ENCODE measurements at regions not wholly inside any gene's neighbourhood (a gene's known extent, or its start where the extent isn't known, plus 50 kb on each side); places are given as distances from the start of the nearest gene placed in this dataset.

GRCh38 chr11:79678780-79679452 is 238.1 kb upstream of the TENM4 start:
- no peak overlapping the region for H3K4me3 ChIP-seq (ENCODE audit: low read depth, low read length)

GRCh38 chr11:79676396-79676795 is 235.6 kb upstream of the TENM4 start:
- H3K27me3 ChIP-seq (replicated peaks), result no peaks in the 10 kb centered on the region
- no peak for TF ChIP-seq CTCF (IDR thresholded peaks at IDR 0.05; ENCODE audit: low read depth, low read length, missing control alignments)
- no peak for DNase-seq
- no peak overlapping the region for H3K27ac ChIP-seq
- in situ Hi-C loops (cut with HindIII; ENCODE audit: low pct_ligation_motif_present, low sequenced_read_pairs), result no loop called here
- no peaks in the 10 kb centered on the region for H3K36me3 ChIP-seq (replicated peaks)
- H3K4me3 ChIP-seq (ENCODE audit: low read depth, low read length), result no peak overlapping the region

More at GRCh38 chr11:79678780-79679452, 238.1 kb upstream of the TENM4 start:
- in situ Hi-C loops (cut with HindIII; ENCODE audit: low pct_ligation_motif_present, low sequenced_read_pairs), result no loop called here
- H3K36me3 ChIP-seq (replicated peaks), result no peaks in the 10 kb centered on the region
- H3K27ac ChIP-seq, result no peak overlapping the region
- no peak for TF ChIP-seq CTCF (IDR thresholded peaks at IDR 0.05; ENCODE audit: low read depth, low read length, missing control alignments)
- no peak for DNase-seq
- no peaks in the 10 kb centered on the region for H3K27me3 ChIP-seq (replicated peaks)

- no peak for DNase-seq
- no peak for TF ChIP-seq CTCF (IDR thresholded peaks at IDR 0.05; ENCODE audit: low read depth, low read length, missing control alignments)
These were observed 234.3 kb upstream of the TENM4 start for GRCh38 chr11:79675081-79675480.

GRCh38 chr11:79672786-79673185 is 232.0 kb upstream of the TENM4 start:
- in situ Hi-C loops (cut with HindIII; ENCODE audit: low pct_ligation_motif_present, low sequenced_read_pairs), result no loop called here
- no peak overlapping the region for H3K4me3 ChIP-seq (ENCODE audit: low read depth, low read length)
- no peaks in the 10 kb centered on the region for H3K36me3 ChIP-seq (replicated peaks)
- no peak overlapping the region for H3K27ac ChIP-seq
- no peak for DNase-seq
- no peaks in the 10 kb centered on the region for H3K27me3 ChIP-seq (replicated peaks)
- no peak for TF ChIP-seq CTCF (IDR thresholded peaks at IDR 0.05; ENCODE audit: low read depth, low read length, missing control alignments)

More at GRCh38 chr11:79675081-79675480, 234.3 kb upstream of the TENM4 start:
- Histone ChIP-seq H3K36me3 (replicated peaks) (no peaks in the 10 kb centered on the region), H3K27ac (no peak overlapping the region), H3K27me3 (replicated peaks) (no peaks in the 10 kb centered on the region), H3K4me3 (ENCODE audit: low read depth, low read length) (no peak overlapping the region)
- in situ Hi-C loops (cut with HindIII; ENCODE audit: low pct_ligation_motif_present, low sequenced_read_pairs), result no loop called here

GRCh38 chr11:79671401-79671800 is 230.6 kb upstream of the TENM4 start:
- TF ChIP-seq CTCF (IDR thresholded peaks at IDR 0.05; ENCODE audit: low read depth, low read length, missing control alignments), result no peak
- H3K27me3 ChIP-seq (replicated peaks), result no peaks in the 10 kb centered on the region
- in situ Hi-C loops (cut with HindIII; ENCODE audit: low pct_ligation_motif_present, low sequenced_read_pairs), result no loop called here
- no peak overlapping the region for H3K27ac ChIP-seq
- no peaks in the 10 kb centered on the region for H3K36me3 ChIP-seq (replicated peaks)
- no peak overlapping the region for H3K4me3 ChIP-seq (ENCODE audit: low read depth, low read length)
- no peak for DNase-seq

- no peaks in the 10 kb centered on the region for H3K27me3 ChIP-seq (replicated peaks)
- DNase-seq, result no peak
- H3K27ac ChIP-seq, result no peak overlapping the region
- in situ Hi-C loops (cut with HindIII; ENCODE audit: low pct_ligation_motif_present, low sequenced_read_pairs), result no loop called here
- no peaks in the 10 kb centered on the region for H3K36me3 ChIP-seq (replicated peaks)
- no peak for TF ChIP-seq CTCF (IDR thresholded peaks at IDR 0.05; ENCODE audit: low read depth, low read length, missing control alignments)
- no peak overlapping the region for H3K4me3 ChIP-seq (ENCODE audit: low read depth, low read length)
These were observed 230.1 kb upstream of the TENM4 start for GRCh38 chr11:79670882-79671281.

All from brain microvascular endothelial cell (primary cell).